Astrocyte of the spinal cord (primary cell): ENCODE measurements at regions not wholly inside any gene's neighbourhood (a gene's known extent, or its start where the extent isn't known, plus 50 kb on each side); places are given as distances from the start of the nearest gene placed in this dataset.

Experiments used
- DNase-seq: peaks from one replicate; pipeline ENCODE4 v3.0.0; 2011; ENCODE audit warnings: low read depth, low spot score
- H3K4me3 ChIP-seq: 2 replicates; pipeline ENCODE4 v1.5.1; 2011; ENCODE audit warnings: low read depth, mild to moderate bottlenecking, low read length, moderate library complexity
- CTCF ChIP-seq: IDR thresholded peaks from 2 replicates; pipeline ENCODE4 v1.5.1; 2012; ENCODE audit warnings: low read depth, mild to moderate bottlenecking, low read length, inconsistent platforms
- in situ Hi-C: cut with HindIII; loops from 2 replicates; pipeline ENCODE4 v1.10.0; 2017; ENCODE audit warnings: low sequenced_read_pairs

GRCh38 chr3:150080058-150080730 is 109.5 kb upstream of the PFN2 start:
- in situ Hi-C loops = no loop called here

DNA sequence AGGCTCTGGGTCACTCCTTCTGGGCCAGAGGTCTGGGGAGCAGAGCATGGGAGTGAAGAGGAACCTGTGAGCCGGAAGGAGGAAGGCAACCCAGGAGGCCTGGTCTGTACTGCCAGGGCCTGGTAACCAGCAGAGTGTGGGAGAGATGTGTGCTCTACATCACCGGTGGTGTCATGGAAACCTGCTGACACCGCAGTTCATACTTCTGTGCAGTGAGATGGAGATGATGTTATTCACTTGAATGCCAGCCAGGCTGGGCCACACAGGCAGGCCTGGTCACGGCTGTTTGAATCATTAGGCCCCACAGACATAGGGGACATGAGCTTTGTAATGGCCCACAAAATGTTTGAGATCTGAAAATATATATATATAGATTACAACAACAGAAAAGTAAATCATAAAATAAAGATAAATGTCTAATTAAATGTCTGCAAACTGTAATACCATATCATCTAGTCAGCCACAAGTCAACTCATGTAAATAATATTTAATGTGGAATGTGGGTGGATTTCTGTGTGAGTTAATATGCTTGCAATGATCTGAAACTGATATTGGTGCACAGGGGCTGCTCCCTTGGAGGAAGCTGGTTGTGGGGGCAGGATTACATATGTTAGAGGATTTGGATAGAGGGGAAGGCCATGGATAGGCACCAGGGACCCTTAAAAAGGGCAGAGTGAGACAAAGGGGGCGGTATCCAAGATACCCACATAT is 108.5 kb upstream of the PFN2 start:
- peak; percentile 94 for DNase-seq
- H3K4me3 ChIP-seq = no peak overlapping the region
- TF ChIP-seq CTCF = no peak
- in situ Hi-C loops = no loop called here

More at GRCh38 chr3:150080058-150080730, 109.5 kb upstream of the PFN2 start:
- H3K4me3 ChIP-seq = no peak overlapping the region
- no peak for TF ChIP-seq CTCF
- DNase-seq = no peak

DNA sequence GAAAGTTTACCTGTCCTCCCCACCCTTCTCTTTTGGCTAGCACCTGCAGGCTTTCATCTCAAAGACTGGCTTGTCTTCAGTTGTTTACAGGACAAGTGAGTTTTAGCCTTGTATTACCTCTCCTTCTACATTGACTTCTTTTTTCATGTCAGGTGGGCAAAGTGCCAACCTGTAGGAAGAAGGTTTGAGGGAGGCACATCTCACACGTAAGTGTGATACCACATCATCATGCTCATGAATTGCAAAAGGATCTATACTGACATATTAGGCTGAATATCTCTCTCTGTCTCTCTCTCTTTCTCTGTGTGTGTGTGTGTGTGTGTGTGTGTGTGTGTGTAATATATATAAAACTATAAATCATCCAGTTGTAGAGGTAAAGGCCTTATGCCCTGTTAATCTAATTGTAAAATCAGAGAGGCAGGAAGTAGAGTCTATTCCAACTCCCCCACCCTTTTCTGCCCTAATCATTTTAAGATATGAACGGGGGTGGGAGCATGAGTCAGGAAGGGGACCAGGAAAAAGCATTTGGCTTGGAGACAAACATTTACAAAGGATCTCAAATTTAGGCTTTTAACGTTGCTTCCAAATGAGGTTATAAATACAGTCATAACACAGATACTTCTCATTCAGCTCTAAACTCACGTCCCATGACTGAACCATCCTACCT is 107.0 kb upstream of the PFN2 start:
- no peak for DNase-seq
- in situ Hi-C loops = no loop called here
- TF ChIP-seq CTCF = no peak
- no peak overlapping the region for H3K4me3 ChIP-seq

DNA sequence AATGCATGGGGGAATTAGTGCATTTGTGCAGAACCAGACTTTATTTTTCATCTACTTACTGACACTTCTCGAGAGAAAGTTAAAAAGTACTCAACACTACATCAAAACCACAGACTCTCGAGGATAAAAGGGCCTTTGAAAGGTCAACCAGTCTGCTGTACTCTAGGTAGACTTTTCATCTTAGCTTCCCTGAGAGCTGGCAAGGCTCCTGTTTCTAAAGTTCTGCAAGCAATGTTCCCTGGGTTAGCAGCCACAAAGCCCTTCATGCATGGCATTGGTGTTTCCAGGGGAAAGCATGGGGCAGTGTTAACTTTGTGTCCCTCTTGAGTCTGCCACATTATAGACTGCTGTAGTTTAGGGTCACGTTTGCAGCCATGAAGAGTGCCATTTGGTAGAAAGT is 106.4 kb upstream of the PFN2 start:
- no peak for TF ChIP-seq CTCF
- DNase-seq = no peak
- in situ Hi-C loops = no loop called here
- H3K4me3 ChIP-seq = no peak overlapping the region

- TF ChIP-seq CTCF = no peak
- DNase-seq = no peak
- in situ Hi-C loops = no loop called here
- no peak overlapping the region for H3K4me3 ChIP-seq
Observed at GRCh38 chr3:150076443-150076842, 105.7 kb upstream of the PFN2 start.

GRCh38 chr3:150075417-150075865 is 104.7 kb upstream of the PFN2 start:
- TF ChIP-seq CTCF = no peak

More at GRCh38 chr3:150075417-150075865, 104.7 kb upstream of the PFN2 start:
- in situ Hi-C loops = no loop called here
- no peak overlapping the region for H3K4me3 ChIP-seq
- no peak for DNase-seq
